DND-41 (cell line): ENCODE measurements at regions not wholly inside any gene's neighbourhood (a gene's known extent, or its start where the extent isn't known, plus 50 kb on each side); places are given as distances from the start of the nearest gene placed in this dataset.

Source experiments
- EZH2 ChIP-seq: IDR thresholded peaks from 3 replicates; pipeline ENCODE4 v1.6.1; 2012; ENCODE audit warnings: borderline replicate concordance, low read depth, mild to moderate bottlenecking, moderate library complexity, low read length, inconsistent platforms; ENCODE audit not compliant: severe bottlenecking
- TF ChIP-seq, protein P1 (sequence below): IDR thresholded peaks from 2 replicates; pipeline ENCODE4 v1.5.1; 2012; ENCODE audit warnings: borderline replicate concordance, low read length, moderate library complexity, mild to moderate bottlenecking; ENCODE audit not compliant: poor library complexity, severe bottlenecking; ENCODE audit errors: extremely low read depth

DNA sequence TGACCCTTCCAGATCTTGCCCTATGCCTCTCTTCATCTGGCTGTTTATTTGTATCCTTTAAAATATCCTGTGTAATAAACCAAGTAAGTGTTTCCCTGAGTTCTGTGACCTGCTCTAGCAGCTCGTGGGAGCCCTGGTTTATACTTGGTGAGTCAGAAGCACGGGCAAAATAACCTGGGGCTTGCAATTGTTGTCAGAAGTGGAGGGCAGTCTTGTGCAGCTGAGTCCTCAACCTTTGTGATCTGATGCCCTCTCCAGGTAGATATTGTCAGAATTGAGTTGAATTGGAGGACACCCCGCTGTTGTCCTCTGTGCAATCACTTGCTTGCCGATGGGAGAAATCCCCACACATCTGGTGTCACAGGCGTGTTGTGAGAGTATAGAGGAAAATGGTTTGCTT is 62.5 kb upstream of the PRICKLE1 start:
- TF ChIP-seq, protein P1, sequence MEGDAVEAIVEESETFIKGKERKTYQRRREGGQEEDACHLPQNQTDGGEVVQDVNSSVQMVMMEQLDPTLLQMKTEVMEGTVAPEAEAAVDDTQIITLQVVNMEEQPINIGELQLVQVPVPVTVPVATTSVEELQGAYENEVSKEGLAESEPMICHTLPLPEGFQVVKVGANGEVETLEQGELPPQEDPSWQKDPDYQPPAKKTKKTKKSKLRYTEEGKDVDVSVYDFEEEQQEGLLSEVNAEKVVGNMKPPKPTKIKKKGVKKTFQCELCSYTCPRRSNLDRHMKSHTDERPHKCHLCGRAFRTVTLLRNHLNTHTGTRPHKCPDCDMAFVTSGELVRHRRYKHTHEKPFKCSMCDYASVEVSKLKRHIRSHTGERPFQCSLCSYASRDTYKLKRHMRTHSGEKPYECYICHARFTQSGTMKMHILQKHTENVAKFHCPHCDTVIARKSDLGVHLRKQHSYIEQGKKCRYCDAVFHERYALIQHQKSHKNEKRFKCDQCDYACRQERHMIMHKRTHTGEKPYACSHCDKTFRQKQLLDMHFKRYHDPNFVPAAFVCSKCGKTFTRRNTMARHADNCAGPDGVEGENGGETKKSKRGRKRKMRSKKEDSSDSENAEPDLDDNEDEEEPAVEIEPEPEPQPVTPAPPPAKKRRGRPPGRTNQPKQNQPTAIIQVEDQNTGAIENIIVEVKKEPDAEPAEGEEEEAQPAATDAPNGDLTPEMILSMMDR, result no peak
- no peak for TF ChIP-seq EZH2
